GM12878 (cell line): ENCODE measurements at regions not wholly inside any gene's neighbourhood (a gene's known extent, or its start where the extent isn't known, plus 50 kb on each side); places are given as distances from the start of the nearest gene placed in this dataset.

Experiments
- ATAC-seq: fragments of 200-7000 bp; cut with Tn5 transposase; 3 replicates; pipeline ENCODE4 v1.9.1; 2020; ENCODE audit warnings: mild to moderate bottlenecking, moderate library complexity
- BruUV-seq: library from RNA; stranded (reverse); fragments of 400-500 nt; replicated peaks from 2 replicates; lab custom pipeline; 2021; lab: Mats Ljungman, UMichigan
- CTCF ChIA-PET: fragments of 300-600 bp; sonication (Branson Sonifier 250); formaldehyde crosslinking; extraction: SDS; loops from one replicate; lab custom pipeline; 2021; ENCODE audit warnings: inconsistent platforms; lab: Yijun Ruan, JAX
- POLR2A ChIA-PET: fragments of 350-600 bp; formaldehyde crosslinking; extraction: SDS; loops from one replicate; lab custom pipeline; 2021; ENCODE audit warnings: inconsistent platforms; lab: Charles Lee
- RAD21 ChIA-PET: fragments of 300-600 bp; sonication (Branson Sonifier 250); formaldehyde crosslinking; loops from one replicate; lab custom pipeline; 2023; ENCODE audit warnings: antibody characterized with exemption; ENCODE audit not compliant: unreplicated experiment; lab: Charles Lee
- SMC1A ChIA-PET: fragments of 300-600 bp; sonication (Branson Sonifier 250); formaldehyde crosslinking; loops from one replicate; lab custom pipeline; 2023; ENCODE audit not compliant: unreplicated experiment, uncharacterized antibody; lab: Charles Lee
- DNase-seq: peaks from one replicate; pipeline ENCODE4 v3.0.0-alpha.2; 2011; ENCODE audit warnings: low read depth, low spot score
- FAIRE-seq: peaks from 3 replicates; lab custom pipeline; 2011; peaks lifted over from hg19 to GRCh38; lab: Jason Lieb, UNC
- H2AFZ ChIP-seq: 2 replicates; pipeline ENCODE4 v1.6.0; 2011; ENCODE audit warnings: low read depth, low read length, control low read depth; ENCODE audit not compliant: control insufficient read depth
- H3K27ac ChIP-seq: 2 replicates; pipeline ENCODE4 v1.5.1; 2011; ENCODE audit warnings: control low read depth; ENCODE audit not compliant: control insufficient read depth, insufficient read depth
- H3K27me3 ChIP-seq, 2 experiments: replicated peaks in 1 of 2; 2 replicates each; pipeline versions ENCODE4 v1.6.0 to v1.6.1; 2011; ENCODE audit warnings: low read length in 1 of 2; ENCODE audit not compliant: control insufficient read depth in 2 of 2, insufficient read depth in 2 of 2
- H3K36me3 ChIP-seq, 2 experiments: 2 replicates each; pipeline ENCODE4 v1.5.1; 2011; ENCODE audit warnings: low read length in 1 of 2; ENCODE audit not compliant: control insufficient read depth in 2 of 2, insufficient read depth in 2 of 2
- H3K4me1 ChIP-seq: 2 replicates; pipeline ENCODE4 v1.6.1; 2011; ENCODE audit warnings: mild to moderate bottlenecking, low read length, moderate library complexity, mixed read lengths; ENCODE audit not compliant: control insufficient read depth, insufficient read depth
- H3K4me2 ChIP-seq: 2 replicates; pipeline ENCODE4 v1.6.0; 2011; ENCODE audit warnings: control low read depth; ENCODE audit not compliant: control insufficient read depth, insufficient read depth
- H3K4me3 ChIP-seq: fragments of 200-600 bp; sonication (generic); 2 replicates; pipeline ENCODE4 v1.5.1; 2016
- H3K79me2 ChIP-seq: 2 replicates; pipeline ENCODE4 v1.6.0; 2011; ENCODE audit warnings: low read length; ENCODE audit not compliant: control insufficient read depth, insufficient read depth
- H3K9ac ChIP-seq: 2 replicates; pipeline ENCODE4 v1.8.0; 2011; ENCODE audit warnings: low read length, control low read depth, mixed read lengths; ENCODE audit not compliant: control insufficient read depth, insufficient read depth
- H3K9me3 ChIP-seq: replicated peaks from 3 replicates; pipeline ENCODE4 v1.5.1; 2011; ENCODE audit warnings: mild to moderate bottlenecking, low read length; ENCODE audit not compliant: control insufficient read depth, insufficient read depth
- H4K20me1 ChIP-seq: 2 replicates; pipeline ENCODE4 v1.6.0; 2011; ENCODE audit not compliant: control insufficient read depth, insufficient read depth
- BCL11A ChIP-seq: IDR thresholded peaks from 2 replicates; pipeline ENCODE4 v1.6.1; 2011; ENCODE audit warnings: low read depth, low read length
- EP300 ChIP-seq, 2 experiments: fragments of 150-350 bp in 1 of 2; IDR thresholded peaks; 2 replicates each; pipeline ENCODE4 v1.6.1; 2011 to 2012; ENCODE audit warnings: low read depth in 2 of 2, low read length in 2 of 2, borderline replicate concordance in 1 of 2, improper control_type of control experiment in 1 of 2, inconsistent platforms in 1 of 2; ENCODE audit not compliant: control insufficient read depth in 1 of 2
- IKZF1 ChIP-seq: fragments of 450-650 bp; conservative IDR thresholded peaks from 2 replicates; pipeline ENCODE4 v1.6.1; 2017; ENCODE audit warnings: antibody characterized with exemption, mild to moderate bottlenecking
- IRF5 ChIP-seq: fragments of 450-650 bp; IDR thresholded peaks from 2 replicates; pipeline ENCODE4 v1.6.1; 2017; ENCODE audit warnings: borderline replicate concordance
- MXI1 ChIP-seq: fragments of 150-350 bp; IDR thresholded peaks from 2 replicates; pipeline ENCODE4 v1.6.1; 2011; ENCODE audit warnings: low read depth, mild to moderate bottlenecking, inconsistent platforms, low read length, improper control_type of control experiment
- MYB ChIP-seq: fragments of 150-350 bp; IDR thresholded peaks from 2 replicates; pipeline ENCODE4 v1.6.1; 2014; ENCODE audit warnings: mild to moderate bottlenecking, low read depth, low read length, borderline replicate concordance
- NR2C1 ChIP-seq: fragments of 450-650 bp; IDR thresholded peaks from 2 replicates; pipeline ENCODE4 v1.6.1; 2017; ENCODE audit warnings: antibody characterized with exemption, mild to moderate bottlenecking, moderate library complexity
- RB1 ChIP-seq: fragments of 450-650 bp; formaldehyde crosslinking; IDR thresholded peaks from 2 replicates; pipeline ENCODE4 v1.6.1; 2017; ENCODE audit warnings: mild to moderate bottlenecking, borderline replicate concordance
- RUNX3 ChIP-seq: IDR thresholded peaks from 2 replicates; pipeline ENCODE4 v1.6.1; 2012; ENCODE audit warnings: low read length, inconsistent platforms
- SIN3A ChIP-seq: IDR thresholded peaks from 2 replicates; pipeline ENCODE4 v1.6.1; 2012; ENCODE audit warnings: low read depth, low read length, improper control_type of control experiment
- SREBF1 ChIP-seq: IDR thresholded peaks from 2 replicates; pipeline ENCODE4 v1.6.1; 2012; ENCODE audit warnings: mild to moderate bottlenecking, low read length
- ZNF24 ChIP-seq: fragments of 450-650 bp; IDR thresholded peaks from 2 replicates; pipeline ENCODE4 v1.6.1; 2017; ENCODE audit warnings: antibody characterized with exemption, mild to moderate bottlenecking
- WGBS: methylation state at CpG from one replicate; pipeline ENCODE4 v1.1.6; 2016; ENCODE audit warnings: low lambda C conversion rate; ENCODE audit not compliant: insufficient replicate concordance, insufficient coverage; ENCODE audit errors: missing lambda C conversion rate; 5-methylcytosine and 5-hydroxymethylcytosine counted together
- in situ Hi-C: fragments of 300-500 bp; cut with MboI; formaldehyde crosslinking; loops from 9 replicates; pipeline ENCODE4 v1.14.3; 2018; ENCODE audit warnings: mixed read lengths
- intact Hi-C: fragments of 100-400 bp; cut with micrococcal nuclease; formaldehyde crosslinking; loops from one replicate; pipeline ENCODE4 v1.14.2; 2022; ENCODE audit not compliant: unreplicated experiment
- TF ChIP-seq, protein P1 (sequence below): fragments of 450-650 bp; IDR thresholded peaks from 2 replicates; pipeline ENCODE4 v1.6.1; 2018; ENCODE audit warnings: mild to moderate bottlenecking, low read depth, moderate library complexity; ENCODE audit not compliant: partially characterized antibody
- TF ChIP-seq, protein P2 (sequence below): fragments of 450-650 bp; IDR thresholded peaks from 2 replicates; pipeline ENCODE4 v1.6.1; 2017; ENCODE audit warnings: mild to moderate bottlenecking, moderate library complexity
- TF ChIP-seq, protein P3 (sequence below): fragments of 450-650 bp; IDR thresholded peaks from 2 replicates; pipeline ENCODE4 v1.6.1; 2016; ENCODE audit warnings: mild to moderate bottlenecking

GRCh38 chr1:18041685-18042355 lies 65.8 kb upstream of the IGSF21 start:
- POLR2A ChIA-PET: no interaction called here
- BruUV-seq: no TSS peak

More at GRCh38 chr1:18041685-18042355, 65.8 kb upstream of the IGSF21 start:
- TF ChIP-seq MXI1 (no peak), ZNF24 (no peak), IRF5 (no peak), IKZF1 (no peak), MYB (no peak), BCL11A (no peak), EP300 (IDR thresholded peaks at IDR 0.05; ENCODE audit: borderline replicate concordance in 1 of 2, control insufficient read depth in 1 of 2, low read depth in 2 of 2, low read length in 2 of 2) (no peak), SIN3A (no peak), SREBF1 (no peak), RB1 (no peak), RUNX3 (no peak), NR2C1 (no peak)
- TF ChIP-seq, protein P1, sequence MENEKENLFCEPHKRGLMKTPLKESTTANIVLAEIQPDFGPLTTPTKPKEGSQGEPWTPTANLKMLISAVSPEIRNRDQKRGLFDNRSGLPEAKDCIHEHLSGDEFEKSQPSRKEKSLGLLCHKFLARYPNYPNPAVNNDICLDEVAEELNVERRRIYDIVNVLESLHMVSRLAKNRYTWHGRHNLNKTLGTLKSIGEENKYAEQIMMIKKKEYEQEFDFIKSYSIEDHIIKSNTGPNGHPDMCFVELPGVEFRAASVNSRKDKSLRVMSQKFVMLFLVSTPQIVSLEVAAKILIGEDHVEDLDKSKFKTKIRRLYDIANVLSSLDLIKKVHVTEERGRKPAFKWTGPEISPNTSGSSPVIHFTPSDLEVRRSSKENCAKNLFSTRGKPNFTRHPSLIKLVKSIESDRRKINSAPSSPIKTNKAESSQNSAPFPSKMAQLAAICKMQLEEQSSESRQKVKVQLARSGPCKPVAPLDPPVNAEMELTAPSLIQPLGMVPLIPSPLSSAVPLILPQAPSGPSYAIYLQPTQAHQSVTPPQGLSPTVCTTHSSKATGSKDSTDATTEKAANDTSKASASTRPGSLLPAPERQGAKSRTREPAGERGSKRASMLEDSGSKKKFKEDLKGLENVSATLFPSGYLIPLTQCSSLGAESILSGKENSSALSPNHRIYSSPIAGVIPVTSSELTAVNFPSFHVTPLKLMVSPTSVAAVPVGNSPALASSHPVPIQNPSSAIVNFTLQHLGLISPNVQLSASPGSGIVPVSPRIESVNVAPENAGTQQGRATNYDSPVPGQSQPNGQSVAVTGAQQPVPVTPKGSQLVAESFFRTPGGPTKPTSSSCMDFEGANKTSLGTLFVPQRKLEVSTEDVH: no peak
- TF ChIP-seq, protein P2, sequence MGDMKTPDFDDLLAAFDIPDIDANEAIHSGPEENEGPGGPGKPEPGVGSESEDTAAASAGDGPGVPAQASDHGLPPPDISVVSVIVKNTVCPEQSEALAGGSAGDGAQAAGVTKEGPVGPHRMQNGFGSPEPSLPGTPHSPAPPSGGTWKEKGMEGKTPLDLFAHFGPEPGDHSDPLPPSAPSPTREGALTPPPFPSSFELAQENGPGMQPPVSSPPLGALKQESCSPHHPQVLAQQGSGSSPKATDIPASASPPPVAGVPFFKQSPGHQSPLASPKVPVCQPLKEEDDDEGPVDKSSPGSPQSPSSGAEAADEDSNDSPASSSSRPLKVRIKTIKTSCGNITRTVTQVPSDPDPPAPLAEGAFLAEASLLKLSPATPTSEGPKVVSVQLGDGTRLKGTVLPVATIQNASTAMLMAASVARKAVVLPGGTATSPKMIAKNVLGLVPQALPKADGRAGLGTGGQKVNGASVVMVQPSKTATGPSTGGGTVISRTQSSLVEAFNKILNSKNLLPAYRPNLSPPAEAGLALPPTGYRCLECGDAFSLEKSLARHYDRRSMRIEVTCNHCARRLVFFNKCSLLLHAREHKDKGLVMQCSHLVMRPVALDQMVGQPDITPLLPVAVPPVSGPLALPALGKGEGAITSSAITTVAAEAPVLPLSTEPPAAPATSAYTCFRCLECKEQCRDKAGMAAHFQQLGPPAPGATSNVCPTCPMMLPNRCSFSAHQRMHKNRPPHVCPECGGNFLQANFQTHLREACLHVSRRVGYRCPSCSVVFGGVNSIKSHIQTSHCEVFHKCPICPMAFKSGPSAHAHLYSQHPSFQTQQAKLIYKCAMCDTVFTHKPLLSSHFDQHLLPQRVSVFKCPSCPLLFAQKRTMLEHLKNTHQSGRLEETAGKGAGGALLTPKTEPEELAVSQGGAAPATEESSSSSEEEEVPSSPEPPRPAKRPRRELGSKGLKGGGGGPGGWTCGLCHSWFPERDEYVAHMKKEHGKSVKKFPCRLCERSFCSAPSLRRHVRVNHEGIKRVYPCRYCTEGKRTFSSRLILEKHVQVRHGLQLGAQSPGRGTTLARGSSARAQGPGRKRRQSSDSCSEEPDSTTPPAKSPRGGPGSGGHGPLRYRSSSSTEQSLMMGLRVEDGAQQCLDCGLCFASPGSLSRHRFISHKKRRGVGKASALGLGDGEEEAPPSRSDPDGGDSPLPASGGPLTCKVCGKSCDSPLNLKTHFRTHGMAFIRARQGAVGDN: no peak
- TF ChIP-seq, protein P3, sequence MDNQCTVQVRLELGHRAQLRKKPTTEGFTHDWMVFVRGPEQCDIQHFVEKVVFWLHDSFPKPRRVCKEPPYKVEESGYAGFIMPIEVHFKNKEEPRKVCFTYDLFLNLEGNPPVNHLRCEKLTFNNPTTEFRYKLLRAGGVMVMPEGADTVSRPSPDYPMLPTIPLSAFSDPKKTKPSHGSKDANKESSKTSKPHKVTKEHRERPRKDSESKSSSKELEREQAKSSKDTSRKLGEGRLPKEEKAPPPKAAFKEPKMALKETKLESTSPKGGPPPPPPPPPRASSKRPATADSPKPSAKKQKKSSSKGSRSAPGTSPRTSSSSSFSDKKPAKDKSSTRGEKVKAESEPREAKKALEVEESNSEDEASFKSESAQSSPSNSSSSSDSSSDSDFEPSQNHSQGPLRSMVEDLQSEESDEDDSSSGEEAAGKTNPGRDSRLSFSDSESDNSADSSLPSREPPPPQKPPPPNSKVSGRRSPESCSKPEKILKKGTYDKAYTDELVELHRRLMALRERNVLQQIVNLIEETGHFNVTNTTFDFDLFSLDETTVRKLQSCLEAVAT: no peak
- ChIA-PET SMC1A (no interaction called here), CTCF (no interaction called here), RAD21 (no interaction called here)
- H3K27ac ChIP-seq: no peak overlapping the region
- no peak for DNase-seq
- in situ Hi-C loops (no loop called here), intact Hi-C loops (no loop called here)
- no peaks in the 10 kb centered on the region for H3K9me3 ChIP-seq
- H3K9ac ChIP-seq: no peak overlapping the region
- H4K20me1 ChIP-seq: no peaks in the 10 kb centered on the region
- no peak for ATAC-seq
- no peaks in the 10 kb centered on the region for H3K4me1 ChIP-seq
- 0 out of 4 replicates have a peak, but pooled peaks cover 0 to 2% of the 10 kb centered on the region in 2 experiments for H3K27me3 ChIP-seq
- H3K4me3 ChIP-seq: no peak overlapping the region
- no peak overlapping the region for H2AFZ ChIP-seq
- no peak overlapping the region for H3K4me2 ChIP-seq
- no peak for FAIRE-seq
- no peaks in the 10 kb centered on the region for H3K79me2 ChIP-seq
- 22% methylated on average over 8 of the region's 11 CpGs for WGBS
- H3K36me3 ChIP-seq: no peaks in the 10 kb centered on the region
